ENCODE measurements at regions not wholly inside any gene's neighbourhood (a gene's known extent, or its start where the extent isn't known, plus 50 kb on each side); places are given as distances from the start of the nearest gene placed in this dataset.
"Not testable (repeated sequence)": the region's sequence is repeated elsewhere in the genome, so short reads cannot be mapped to it uniquely, and the experiment has no call there.

GRCh38 chr19:28718909-28719308, 494.0 kb downstream of the UQCRFS1 start:
- Mint-ChIP-seq H3K36me3 (ENCODE audit: low read depth) (no peaks in the 10 kb centered on the region), H3K4me3 (no peak overlapping the region), H3K27me3 (no peaks in the 10 kb centered on the region), H3K4me1 (no peaks in the 10 kb centered on the region), H3K9me3 (no peaks in the 10 kb centered on the region), H3K27ac (no peak overlapping the region)
- intact Hi-C loops (cut with micrococcal nuclease): no loop called here
- DNase-seq: no peak

DNA sequence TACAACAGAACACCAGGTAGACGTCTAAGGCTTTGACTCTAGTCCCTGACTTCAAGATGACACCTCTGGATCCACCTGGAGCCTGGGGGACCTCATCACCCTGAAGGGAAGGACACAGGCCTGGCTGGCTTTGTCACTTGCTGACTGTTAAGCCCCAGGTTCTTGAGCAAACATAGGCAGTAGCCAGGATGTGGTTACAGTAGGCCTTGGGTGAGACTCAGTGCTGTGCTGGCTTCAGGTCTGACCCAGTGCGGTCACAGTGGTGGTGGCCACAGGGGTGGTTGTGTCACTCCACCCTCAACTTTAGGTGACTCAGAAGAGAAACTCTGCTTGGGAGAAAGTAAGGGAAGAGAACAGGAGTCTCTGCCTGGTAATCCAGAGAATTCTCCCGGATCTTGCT, 497.8 kb downstream of the UQCRFS1 start:
- Mint-ChIP-seq H3K36me3 (ENCODE audit: low read depth) (no peaks in the 10 kb centered on the region), H3K9me3 (no peaks in the 10 kb centered on the region), H3K27me3 (no peaks in the 10 kb centered on the region), H3K4me1 (no peaks in the 10 kb centered on the region), H3K4me3 (no peak overlapping the region), H3K27ac (no peak overlapping the region)
- DNase-seq: no peak
- intact Hi-C loops (cut with micrococcal nuclease): no loop called here

DNA sequence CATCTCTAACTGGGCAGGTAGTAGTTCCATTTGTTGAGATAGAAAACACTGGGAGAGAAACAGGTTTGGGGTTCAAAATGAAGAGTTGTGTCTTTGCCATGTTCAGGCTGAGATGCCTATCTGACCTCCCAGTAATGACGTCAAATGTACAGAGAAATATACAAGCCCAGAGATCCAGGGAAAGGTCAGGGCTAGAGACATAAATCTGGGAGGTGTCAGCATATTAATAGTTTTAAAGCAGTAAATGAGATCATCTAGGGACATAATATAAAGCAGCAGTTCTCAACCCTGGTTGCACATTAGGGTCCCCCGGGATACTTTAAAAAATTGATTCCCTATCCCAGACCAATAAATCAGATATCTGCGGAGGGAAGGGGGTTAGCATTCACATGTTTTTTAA, 501.5 kb downstream of the UQCRFS1 start:
- H3K4me1 Mint-ChIP-seq: no peaks in the 10 kb centered on the region
- H3K36me3 Mint-ChIP-seq (ENCODE audit: low read depth): no peaks in the 10 kb centered on the region
- H3K27me3 Mint-ChIP-seq: no peaks in the 10 kb centered on the region
- intact Hi-C loops (cut with micrococcal nuclease): loop anchor here (5.0 kb wide), 1 partner anchor 744 kb away; no protein-coding TSS in a partner anchor
- DNase-seq: no peak
- no peaks in the 10 kb centered on the region for H3K9me3 Mint-ChIP-seq
- no peak overlapping the region for H3K4me3 Mint-ChIP-seq
- H3K27ac Mint-ChIP-seq: no peak overlapping the region

DNA sequence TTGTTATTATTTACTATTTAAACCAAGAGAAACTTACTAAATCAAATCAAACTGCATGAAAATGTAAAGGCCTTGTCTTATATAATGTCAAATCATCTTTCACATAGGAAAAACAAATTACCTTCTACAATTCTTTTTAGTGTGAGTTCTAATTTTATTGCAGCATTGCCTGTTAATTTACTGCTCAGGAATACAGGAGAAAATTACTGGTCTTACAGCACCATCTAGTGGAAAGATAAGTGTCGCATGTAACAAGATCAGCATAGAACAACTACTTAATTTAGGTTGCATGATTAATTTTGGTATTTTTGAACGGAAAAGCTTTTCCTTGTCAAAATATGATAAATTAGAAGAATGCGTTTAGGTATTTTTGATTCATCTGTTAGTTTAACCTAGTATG, 502.7 kb downstream of the UQCRFS1 start:
- Mint-ChIP-seq H3K4me3 (no peak overlapping the region), H3K27ac (no peak overlapping the region), H3K27me3 (no peaks in the 10 kb centered on the region), H3K36me3 (ENCODE audit: low read depth) (no peaks in the 10 kb centered on the region), H3K9me3 (no peaks in the 10 kb centered on the region), H3K4me1 (no peaks in the 10 kb centered on the region)
- peak; percentile 72 for DNase-seq
- intact Hi-C loops (cut with micrococcal nuclease): loop anchor here (1.0 to 5.0 kb wide), 2 partner anchors 244 to 743 kb away; no protein-coding TSS in a partner anchor

- no peak overlapping the region for H3K4me3 Mint-ChIP-seq
- no peaks in the 10 kb centered on the region for H3K27me3 Mint-ChIP-seq
- DNase-seq: no peak
- intact Hi-C loops (cut with micrococcal nuclease): no loop called here
- H3K36me3 Mint-ChIP-seq (ENCODE audit: low read depth): no peaks in the 10 kb centered on the region
- no peak overlapping the region for H3K27ac Mint-ChIP-seq
- H3K4me1 Mint-ChIP-seq: no peaks in the 10 kb centered on the region
- H3K9me3 Mint-ChIP-seq: no peaks in the 10 kb centered on the region
These were observed 506.3 kb downstream of the UQCRFS1 start for GRCh38 chr19:28706693-28707092.

DNA sequence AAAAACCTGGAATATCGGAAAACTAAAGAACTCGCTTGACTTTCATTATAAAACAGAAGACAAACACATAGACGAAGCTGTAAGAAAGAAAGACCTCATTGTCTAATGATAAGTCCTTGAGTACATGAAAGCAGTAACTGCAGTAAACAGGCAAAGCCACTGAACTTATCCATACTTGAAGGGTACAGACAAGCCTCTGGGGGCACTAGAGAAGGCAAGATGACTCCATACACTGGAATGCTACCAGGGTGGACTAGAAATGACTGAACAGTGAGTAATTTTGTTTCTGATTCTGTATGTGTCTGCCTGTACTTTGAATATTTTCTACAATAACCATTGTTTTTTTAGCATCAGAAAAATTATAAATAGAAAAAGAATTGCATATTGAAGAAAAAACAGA, 507.9 kb downstream of the UQCRFS1 start:
- intact Hi-C loops (cut with micrococcal nuclease): no loop called here
- Mint-ChIP-seq H3K4me1 (no peaks in the 10 kb centered on the region), H3K27ac (no peak overlapping the region)

GRCh38 chr19:28703400-28703956, 509.5 kb downstream of the UQCRFS1 start:
- Mint-ChIP-seq H3K36me3 (ENCODE audit: low read depth) (no peaks in the 10 kb centered on the region), H3K27ac (no peak overlapping the region), H3K27me3 (no peaks in the 10 kb centered on the region), H3K4me3 (no peak overlapping the region), H3K9me3 (no peaks in the 10 kb centered on the region), H3K4me1 (no peaks in the 10 kb centered on the region)
- DNase-seq: no peak
- intact Hi-C loops (cut with micrococcal nuclease): loop anchor here (5.0 kb wide), 1 partner anchor 911 kb away; no protein-coding TSS in a partner anchor

More for the DNA sequence above, 507.9 kb downstream of the UQCRFS1 start:
- DNase-seq: no peak
- Mint-ChIP-seq H3K9me3 (no peaks in the 10 kb centered on the region), H3K36me3 (ENCODE audit: low read depth) (no peaks in the 10 kb centered on the region), H3K4me3 (no peak overlapping the region), H3K27me3 (no peaks in the 10 kb centered on the region)

- Mint-ChIP-seq H3K4me1 (no peaks in the 10 kb centered on the region), H3K9me3 (no peaks in the 10 kb centered on the region), H3K36me3 (ENCODE audit: low read depth) (no peaks in the 10 kb centered on the region), H3K4me3 (no peak overlapping the region), H3K27ac (no peak overlapping the region), H3K27me3 (no peaks in the 10 kb centered on the region)
- intact Hi-C loops (cut with micrococcal nuclease): loop anchor here (5.0 kb wide), 1 partner anchor 909 kb away; no protein-coding TSS in a partner anchor
- DNase-seq: no peak
These were observed 511.5 kb downstream of the UQCRFS1 start for GRCh38 chr19:28701491-28701890.

DNA sequence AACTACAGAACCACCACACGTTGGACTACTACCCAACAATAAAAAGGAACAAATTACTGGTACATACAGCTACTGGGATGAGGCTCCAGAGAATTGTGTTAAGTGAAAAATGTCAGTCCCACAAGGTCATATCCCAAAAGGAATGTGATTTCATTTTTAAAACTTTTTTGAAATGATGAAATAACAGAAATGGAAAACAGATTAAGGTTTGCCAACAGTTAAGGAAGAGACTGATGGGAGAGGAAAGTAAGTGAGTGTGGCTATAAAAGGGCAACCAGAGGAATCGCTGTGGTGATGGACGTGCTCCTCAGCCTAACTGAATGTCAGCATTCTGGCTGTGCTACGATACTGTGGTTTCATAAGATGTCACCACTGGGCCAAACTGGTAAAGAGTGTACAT, 512.8 kb downstream of the UQCRFS1 start:
- H3K27ac Mint-ChIP-seq: no peak overlapping the region
- H3K9me3 Mint-ChIP-seq: no peaks in the 10 kb centered on the region
- no peak overlapping the region for H3K4me3 Mint-ChIP-seq
- no peaks in the 10 kb centered on the region for H3K4me1 Mint-ChIP-seq
- no peaks in the 10 kb centered on the region for H3K27me3 Mint-ChIP-seq
- no peaks in the 10 kb centered on the region for H3K36me3 Mint-ChIP-seq (ENCODE audit: low read depth)
- intact Hi-C loops (cut with micrococcal nuclease): loop anchor here (5.0 kb wide), 1 partner anchor 908 kb away; no protein-coding TSS in a partner anchor
- DNase-seq: no peak

GRCh38 chr19:28697308-28697707, 515.6 kb downstream of the UQCRFS1 start:
- no peak for DNase-seq
- Mint-ChIP-seq H3K4me3 (no peak overlapping the region), H3K4me1 (no peaks in the 10 kb centered on the region), H3K27me3 (no peaks in the 10 kb centered on the region), H3K9me3 (no peaks in the 10 kb centered on the region), H3K36me3 (ENCODE audit: low read depth) (no peaks in the 10 kb centered on the region), H3K27ac (no peak overlapping the region)
- intact Hi-C loops (cut with micrococcal nuclease): no loop called here

DNA sequence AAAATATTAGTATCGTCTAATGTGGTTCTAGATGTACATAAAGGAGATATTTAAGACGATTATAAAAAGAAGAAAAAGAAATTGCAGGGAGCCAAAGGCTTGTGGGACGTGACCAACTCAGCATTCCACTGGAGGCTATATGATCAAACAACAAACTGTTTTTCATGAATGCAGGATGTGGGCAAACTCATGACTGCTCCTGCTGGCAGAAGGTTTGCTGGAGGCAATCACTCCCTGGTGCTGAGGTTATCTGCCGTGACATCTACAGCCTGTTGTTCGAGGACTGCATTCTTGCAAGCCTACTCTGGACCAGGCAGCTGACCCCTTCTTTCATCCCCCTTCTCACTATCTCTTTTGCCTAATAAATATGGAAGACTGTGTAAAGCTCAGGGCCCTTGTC, 518.1 kb downstream of the UQCRFS1 start:
- DNase-seq: no peak
- Mint-ChIP-seq H3K27me3 (no peaks in the 10 kb centered on the region), H3K4me3 (no peak overlapping the region), H3K9me3 (no peaks in the 10 kb centered on the region), H3K36me3 (ENCODE audit: low read depth) (no peaks in the 10 kb centered on the region), H3K4me1 (no peaks in the 10 kb centered on the region), H3K27ac (no peak overlapping the region)
- intact Hi-C loops (cut with micrococcal nuclease): no loop called here

GRCh38 chr19:28691683-28692082, 521.3 kb downstream of the UQCRFS1 start:
- no peak for DNase-seq
- Mint-ChIP-seq H3K4me3 (no peak overlapping the region), H3K27me3 (no peaks in the 10 kb centered on the region), H3K4me1 (peaks cover 3% of the 10 kb centered on the region), H3K9me3 (no peaks in the 10 kb centered on the region), H3K27ac (no peak overlapping the region), H3K36me3 (ENCODE audit: low read depth) (no peaks in the 10 kb centered on the region)
- intact Hi-C loops (cut with micrococcal nuclease): no loop called here

GRCh38 chr19:28689464-28689863, 523.5 kb downstream of the UQCRFS1 start:
- H3K4me3 Mint-ChIP-seq; H3K36me3 Mint-ChIP-seq (ENCODE audit: low read depth); H3K27me3 Mint-ChIP-seq; H3K4me1 Mint-ChIP-seq; intact Hi-C loops (cut with micrococcal nuclease); H3K9me3 Mint-ChIP-seq; DNase-seq; H3K27ac Mint-ChIP-seq: not testable (repeated sequence)

GRCh38 chr19:28687296-28687695, 525.7 kb downstream of the UQCRFS1 start:
- Mint-ChIP-seq H3K27me3 (no peaks in the 10 kb centered on the region), H3K9me3 (no peaks in the 10 kb centered on the region)

GRCh38 chr19:28686756-28687155, 526.2 kb downstream of the UQCRFS1 start:
- Mint-ChIP-seq H3K27ac (no peak overlapping the region), H3K4me3 (no peak overlapping the region), H3K9me3 (no peaks in the 10 kb centered on the region), H3K4me1 (peaks cover 6% of the 10 kb centered on the region), H3K36me3 (ENCODE audit: low read depth) (no peaks in the 10 kb centered on the region), H3K27me3 (no peaks in the 10 kb centered on the region)
- DNase-seq: no peak
- intact Hi-C loops (cut with micrococcal nuclease): no loop called here

More at GRCh38 chr19:28687296-28687695, 525.7 kb downstream of the UQCRFS1 start:
- intact Hi-C loops (cut with micrococcal nuclease): no loop called here
- Mint-ChIP-seq H3K4me1 (peaks cover 6% of the 10 kb centered on the region), H3K4me3 (no peak overlapping the region), H3K27ac (no peak overlapping the region), H3K36me3 (ENCODE audit: low read depth) (no peaks in the 10 kb centered on the region)
- DNase-seq: no peak

All from activated CD4-positive, alpha-beta T cell treated with anti-CD3 and anti-CD28 coated beads, Interleukin-2, amount 10 ng/mL, durations not matched to agents 24 days and 14 days (primary cell).